ENCODE measurements at regions not wholly inside any gene's neighbourhood (a gene's known extent, or its start where the extent isn't known, plus 50 kb on each side); places are given as distances from the start of the nearest gene placed in this dataset.

GRCh38 chr10:9823268-9823930 is 1194.3 kb upstream of the CELF2 start:
- H4K20me1 ChIP-seq: no peaks in the 10 kb centered on the region
- H3K4me3 ChIP-seq: no peak overlapping the region
- no peak for TF ChIP-seq Cebpa-rat (IDR thresholded peaks at IDR 0.05)
- H3K4me2 ChIP-seq: no peak overlapping the region
- no peaks in the 10 kb centered on the region for H3K27me3 ChIP-seq
- H3K9ac ChIP-seq: no peak overlapping the region
- peaks cover 0 to 20% (median 8%) of the 10 kb centered on the region in 10 experiments; a peak in 13 of 20 replicates for H3K4me1 ChIP-seq
- H3K27ac ChIP-seq: no peak overlapping the region
- H3K36me3 ChIP-seq: no peaks in the 10 kb centered on the region
- peaks cover 0 to 12% (median 0%) of the 10 kb centered on the region in 11 experiments; a peak in 1 of 22 replicates for H3K9me3 ChIP-seq (replicated peaks in 1 of 11)

GRCh38 chr10:9824631-9825071 is 1193.0 kb upstream of the CELF2 start:
- Histone ChIP-seq H3K4me2 (peak overlapping the region in 9 of 11 experiments; percentile 11 to 67 (median 32); a peak in 10 of 22 replicates), H3K27ac (peak overlapping the region in 5 of 11 experiments; percentile 27 to 73 (median 41); a peak in 7 of 22 replicates), H3K9ac (peak overlapping the region in 1 of 11 experiments; percentile 21; a peak in 1 of 22 replicates), H3K4me3 (no peak overlapping the region), H3K9me3 (replicated peaks in 1 of 11) (0 out of 22 replicates have a peak, but pooled peaks cover 0 to 5% (median 0%) of the 10 kb centered on the region in 11 experiments), H4K20me1 (no peaks in the 10 kb centered on the region), H3K36me3 (no peaks in the 10 kb centered on the region), H3K4me1 (peaks cover 0 to 20% (median 8%) of the 10 kb centered on the region in 10 experiments; a peak in 13 of 20 replicates), H3K27me3 (no peaks in the 10 kb centered on the region)
- no peak for TF ChIP-seq Cebpa-rat (IDR thresholded peaks at IDR 0.05)

GRCh38 chr10:9825491-9826018 is 1192.1 kb upstream of the CELF2 start:
- TF ChIP-seq Cebpa-rat (IDR thresholded peaks at IDR 0.05): no peak

GRCh38 chr10:9828110-9828509 is 1189.6 kb upstream of the CELF2 start:
- no peaks in the 10 kb centered on the region for H4K20me1 ChIP-seq
- TF ChIP-seq Cebpa-rat (IDR thresholded peaks at IDR 0.05): no peak
- H3K27ac ChIP-seq: no peak overlapping the region
- H3K4me1 ChIP-seq: peaks cover 0 to 20% (median 8%) of the 10 kb centered on the region in 10 experiments; a peak in 13 of 20 replicates
- H3K9me3 ChIP-seq (replicated peaks in 1 of 11): no peaks in the 10 kb centered on the region
- no peak overlapping the region for H3K9ac ChIP-seq
- no peaks in the 10 kb centered on the region for H3K36me3 ChIP-seq
- H3K4me2 ChIP-seq: no peak overlapping the region
- H3K27me3 ChIP-seq: no peaks in the 10 kb centered on the region
- no peak overlapping the region for H3K4me3 ChIP-seq

More at GRCh38 chr10:9825491-9826018, 1192.1 kb upstream of the CELF2 start:
- peaks cover 0 to 20% (median 8%) of the 10 kb centered on the region in 10 experiments; a peak in 13 of 20 replicates for H3K4me1 ChIP-seq
- no peak overlapping the region for H3K4me3 ChIP-seq
- H3K9me3 ChIP-seq (replicated peaks in 1 of 11): no peaks in the 10 kb centered on the region
- peak overlapping the region in 5 of 11 experiments; percentile 14 to 67 (median 54); a peak in 7 of 22 replicates for H3K4me2 ChIP-seq
- no peaks in the 10 kb centered on the region for H4K20me1 ChIP-seq
- no peaks in the 10 kb centered on the region for H3K27me3 ChIP-seq
- H3K27ac ChIP-seq: peak overlapping the region in 7 of 11 experiments; percentile 0 to 73 (median 35); a peak in 7 of 22 replicates
- no peaks in the 10 kb centered on the region for H3K36me3 ChIP-seq
- 0 out of 22 replicates have a peak overlapping the region, but pooled peaks of 1 of the 11 experiments have one; percentile 21 for H3K9ac ChIP-seq

- Histone ChIP-seq H3K27ac (no peak overlapping the region), H3K27me3 (no peaks in the 10 kb centered on the region), H4K20me1 (no peaks in the 10 kb centered on the region), H3K4me1 (no peaks in the 10 kb centered on the region), H3K9me3 (replicated peaks in 1 of 11) (peaks cover 0 to 3% (median 2%) of the 10 kb centered on the region in 11 experiments; a peak in 8 of 22 replicates), H3K36me3 (no peaks in the 10 kb centered on the region), H3K9ac (no peak overlapping the region), H3K4me2 (no peak overlapping the region), H3K4me3 (no peak overlapping the region)
- no peak for TF ChIP-seq Cebpa-rat (IDR thresholded peaks at IDR 0.05)
These were observed 1183.7 kb upstream of the CELF2 start for GRCh38 chr10:9833942-9834341.

GRCh38 chr10:9834434-9834833 is 1183.2 kb upstream of the CELF2 start:
- H4K20me1 ChIP-seq: no peaks in the 10 kb centered on the region
- H3K4me2 ChIP-seq: no peak overlapping the region
- no peak overlapping the region for H3K4me3 ChIP-seq
- H3K9me3 ChIP-seq (replicated peaks in 1 of 11): peaks cover 0 to 7% (median 5%) of the 10 kb centered on the region in 11 experiments; a peak in 8 of 22 replicates
- no peak for TF ChIP-seq Cebpa-rat (IDR thresholded peaks at IDR 0.05)
- no peaks in the 10 kb centered on the region for H3K4me1 ChIP-seq
- H3K27ac ChIP-seq: no peak overlapping the region
- H3K9ac ChIP-seq: no peak overlapping the region
- H3K36me3 ChIP-seq: no peaks in the 10 kb centered on the region
- no peaks in the 10 kb centered on the region for H3K27me3 ChIP-seq

- Histone ChIP-seq H3K4me1 (no peaks in the 10 kb centered on the region), H3K4me3 (no peak overlapping the region), H3K36me3 (no peaks in the 10 kb centered on the region), H3K9me3 (replicated peaks in 1 of 11) (peaks cover 7 to 21% (median 12%) of the 10 kb centered on the region in 11 experiments; a peak in 19 of 22 replicates), H3K27ac (no peak overlapping the region), H3K27me3 (no peaks in the 10 kb centered on the region), H3K9ac (no peak overlapping the region), H3K4me2 (no peak overlapping the region), H4K20me1 (no peaks in the 10 kb centered on the region)
- no peak for TF ChIP-seq Cebpa-rat (IDR thresholded peaks at IDR 0.05)
These were observed 1172.6 kb upstream of the CELF2 start for GRCh38 chr10:9845075-9845474.

GRCh38 chr10:9848278-9848677 is 1169.4 kb upstream of the CELF2 start:
- Histone ChIP-seq H3K36me3 (no peaks in the 10 kb centered on the region), H3K4me1 (no peaks in the 10 kb centered on the region), H3K27ac (no peak overlapping the region), H3K9ac (no peak overlapping the region), H3K4me3 (no peak overlapping the region), H3K4me2 (no peak overlapping the region), H3K9me3 (replicated peaks in 1 of 11) (peaks cover 7 to 30% (median 15%) of the 10 kb centered on the region in 11 experiments; a peak in 20 of 22 replicates), H4K20me1 (no peaks in the 10 kb centered on the region), H3K27me3 (no peaks in the 10 kb centered on the region)
- no peak for TF ChIP-seq Cebpa-rat (IDR thresholded peaks at IDR 0.05)

- no peaks in the 10 kb centered on the region for H3K4me1 ChIP-seq
- no peak overlapping the region for H3K9ac ChIP-seq
- H3K27me3 ChIP-seq: no peaks in the 10 kb centered on the region
- no peak for TF ChIP-seq Cebpa-rat (IDR thresholded peaks at IDR 0.05)
- peaks cover 7 to 27% (median 14%) of the 10 kb centered on the region in 11 experiments; a peak in 20 of 22 replicates for H3K9me3 ChIP-seq (replicated peaks in 1 of 11)
- no peak overlapping the region for H3K4me2 ChIP-seq
- no peaks in the 10 kb centered on the region for H3K36me3 ChIP-seq
- H4K20me1 ChIP-seq: no peaks in the 10 kb centered on the region
- H3K27ac ChIP-seq: no peak overlapping the region
- H3K4me3 ChIP-seq: no peak overlapping the region
These were observed 1168.7 kb upstream of the CELF2 start for GRCh38 chr10:9848981-9849380.
